GM21515 (cell line): ENCODE measurements at regions not wholly inside any gene's neighbourhood (a gene's known extent, or its start where the extent isn't known, plus 50 kb on each side); places are given as distances from the start of the nearest gene placed in this dataset.
"Not testable (repeated sequence)": the region's sequence is repeated elsewhere in the genome, so short reads cannot be mapped to it uniquely, and the experiment has no call there.

Source experiments
- ATAC-seq: cut with Tn5 transposase; IDR thresholded peaks from one replicate; pipeline ENCODE4 v1.9.1; 2021; ENCODE audit not compliant: unreplicated experiment

DNA sequence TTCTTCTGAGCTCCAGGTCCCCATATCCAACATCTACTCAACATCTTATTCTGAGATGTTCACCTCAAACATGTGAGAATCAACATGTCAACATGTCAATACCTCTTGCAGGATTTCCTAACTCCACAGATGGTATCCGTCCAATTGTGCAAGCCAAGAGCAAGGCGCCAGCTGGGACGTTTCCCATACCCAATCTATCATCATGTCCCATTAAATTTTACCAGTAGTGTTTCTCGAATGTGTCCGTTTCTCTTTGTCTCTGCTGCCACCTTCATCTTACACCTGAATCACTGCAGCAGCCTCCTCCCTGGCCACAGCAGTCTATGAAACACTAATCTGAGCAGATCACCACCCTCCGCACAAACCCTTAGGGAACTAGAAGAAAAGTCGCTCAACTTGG lies 78.0 kb upstream of the RPS6KA2 start:
- no peak for ATAC-seq

DNA sequence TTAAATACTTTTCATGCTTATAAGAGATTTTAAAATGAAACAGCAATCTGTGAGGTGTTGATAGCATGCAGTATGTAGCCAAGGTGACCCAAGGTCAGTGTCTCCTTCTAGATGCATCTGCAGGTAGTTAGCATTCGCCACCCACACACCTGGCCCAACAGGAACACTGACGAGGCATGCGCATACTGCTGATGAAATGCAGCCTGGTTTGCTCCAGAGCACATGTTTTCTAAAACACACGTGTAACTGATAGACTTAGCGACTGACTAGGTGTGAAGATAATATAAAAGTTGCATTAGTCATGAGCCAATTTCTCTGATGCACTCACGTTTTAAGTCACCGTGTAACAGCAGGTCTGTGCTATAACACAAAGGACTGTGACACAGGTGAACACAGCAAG lies 77.1 kb upstream of the RPS6KA2 start:
- ATAC-seq = no peak

DNA sequence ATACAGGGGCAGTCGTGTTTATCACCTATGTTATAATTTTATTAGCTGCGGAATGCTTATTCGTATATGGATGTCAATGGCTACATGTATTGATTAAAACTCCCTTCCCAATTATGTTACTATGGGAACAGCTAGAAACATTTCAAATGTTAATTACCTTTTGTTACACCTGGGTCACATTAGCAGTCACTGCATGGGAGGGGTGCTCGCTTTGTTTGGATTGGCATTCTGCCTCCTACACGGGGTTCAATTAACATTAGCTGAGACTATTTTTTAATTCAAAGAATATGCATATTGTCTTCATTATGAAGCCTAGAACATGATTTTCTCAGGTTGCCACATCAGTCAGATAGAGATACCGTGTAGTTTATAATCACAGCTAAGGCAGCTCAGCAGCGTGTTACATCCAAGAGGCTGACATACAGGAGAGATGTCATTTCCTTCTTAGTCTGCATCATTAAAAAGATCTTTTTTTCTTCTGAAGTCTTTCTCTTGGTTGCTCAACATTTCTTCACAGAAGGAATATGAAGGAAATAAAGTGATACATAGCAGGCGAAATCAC lies 76.2 kb upstream of the RPS6KA2 start:
- no peak for ATAC-seq

DNA sequence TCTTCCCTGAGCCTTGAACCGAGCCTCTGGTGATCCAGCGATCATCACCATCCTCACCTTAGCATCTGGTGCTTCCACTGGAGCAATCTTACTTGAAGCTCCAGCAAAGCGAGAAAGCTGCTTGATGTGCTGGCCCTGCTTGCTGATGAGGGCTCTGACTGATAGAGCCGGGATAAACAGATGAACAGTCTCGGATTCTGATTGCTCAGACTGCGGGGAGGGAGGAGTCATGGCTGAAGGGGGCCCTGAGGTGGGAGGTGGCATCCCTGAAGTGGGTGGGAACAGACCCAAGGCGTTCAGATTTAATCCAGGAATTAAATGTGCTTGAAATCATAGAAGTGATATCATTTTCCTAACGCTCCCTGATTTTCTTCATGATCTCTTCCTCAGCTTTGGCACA lies 74.4 kb upstream of the RPS6KA2 start:
- not testable (repeated sequence) for ATAC-seq

DNA sequence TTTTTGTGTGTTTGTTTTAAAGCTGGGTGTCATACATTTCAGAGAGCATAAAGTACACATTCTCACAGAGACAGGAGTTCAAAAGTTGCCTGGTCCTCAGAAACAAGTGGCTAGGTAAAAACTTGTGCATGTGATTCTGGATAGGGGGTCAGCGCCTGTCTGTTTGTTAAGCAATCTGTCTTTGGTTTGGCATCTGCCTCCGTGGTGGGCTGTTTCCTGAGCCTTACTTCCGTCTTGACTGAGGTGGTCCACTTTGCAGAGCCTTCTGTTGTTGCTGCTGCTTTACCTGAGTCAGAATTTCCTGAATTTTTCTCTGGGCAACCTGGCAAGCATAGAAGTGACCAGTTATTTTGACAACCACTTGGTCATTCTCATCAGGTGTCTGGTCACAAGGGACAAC lies 73.8 kb upstream of the RPS6KA2 start:
- ATAC-seq = not testable (repeated sequence)

DNA sequence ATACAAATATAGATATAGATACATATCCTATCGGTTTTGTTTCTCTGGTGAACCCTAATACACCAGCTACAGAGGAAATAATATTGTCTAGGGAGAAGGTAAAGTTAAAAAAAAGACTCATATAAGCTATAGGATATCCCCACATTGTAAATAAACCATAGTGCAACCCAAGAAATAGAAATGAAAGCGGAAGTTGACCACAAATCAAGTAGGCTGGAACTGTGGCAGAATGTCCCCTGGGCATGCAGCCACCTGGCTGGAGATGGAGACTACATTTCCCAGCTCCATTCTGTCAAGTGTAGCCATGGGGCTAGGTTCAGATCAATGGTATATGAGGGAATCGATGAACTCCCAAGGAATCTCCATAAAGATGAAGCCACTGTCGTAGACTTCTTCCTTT lies 70.1 kb upstream of the RPS6KA2 start:
- no peak for ATAC-seq

DNA sequence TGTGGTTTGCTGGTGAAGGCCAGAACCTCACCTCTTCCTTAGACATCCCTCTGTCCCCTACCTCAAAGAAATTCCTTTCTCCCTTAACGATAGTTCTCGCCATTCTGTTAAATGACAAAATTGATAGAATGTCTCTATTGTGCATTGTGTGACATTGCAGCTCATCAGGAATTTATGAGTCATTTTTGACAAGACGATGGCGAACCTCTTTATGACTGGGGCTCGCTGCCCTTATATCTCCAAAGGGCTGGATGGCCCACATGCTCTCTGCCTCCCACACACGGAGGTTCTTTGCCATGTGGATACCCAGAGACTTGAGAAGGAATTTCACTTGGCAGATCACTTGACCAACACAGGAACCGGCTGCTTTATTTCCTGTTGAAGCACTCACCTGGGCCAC lies 66.8 kb upstream of the RPS6KA2 start:
- ATAC-seq = no peak

DNA sequence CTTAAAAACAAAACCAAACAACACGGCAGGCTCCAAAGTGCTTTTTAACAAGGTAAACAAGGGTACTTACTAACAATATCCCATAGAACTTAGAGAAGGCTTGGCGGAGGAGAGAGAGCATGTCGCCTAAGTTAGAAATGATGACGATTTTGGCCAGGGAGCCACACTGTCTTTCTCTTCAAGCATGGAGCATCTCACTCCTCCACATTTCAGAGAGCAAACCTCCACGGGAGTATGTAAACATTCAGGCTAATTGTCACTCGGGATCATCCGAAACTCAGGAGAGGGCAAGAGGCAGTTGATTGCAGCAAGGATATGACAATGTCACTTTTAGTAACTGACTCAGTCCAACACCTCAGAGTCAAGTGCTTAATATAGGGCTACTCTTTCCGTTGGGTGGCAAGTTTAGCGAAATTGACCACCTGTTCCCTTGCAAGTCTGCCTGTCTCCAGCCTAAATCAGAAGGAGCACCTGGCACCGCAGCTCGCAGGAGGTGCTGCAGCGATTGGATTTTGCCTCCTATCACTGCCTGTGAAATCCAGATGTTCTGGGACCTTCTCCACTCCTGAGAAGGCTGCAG lies 65.8 kb upstream of the RPS6KA2 start:
- no peak for ATAC-seq

DNA sequence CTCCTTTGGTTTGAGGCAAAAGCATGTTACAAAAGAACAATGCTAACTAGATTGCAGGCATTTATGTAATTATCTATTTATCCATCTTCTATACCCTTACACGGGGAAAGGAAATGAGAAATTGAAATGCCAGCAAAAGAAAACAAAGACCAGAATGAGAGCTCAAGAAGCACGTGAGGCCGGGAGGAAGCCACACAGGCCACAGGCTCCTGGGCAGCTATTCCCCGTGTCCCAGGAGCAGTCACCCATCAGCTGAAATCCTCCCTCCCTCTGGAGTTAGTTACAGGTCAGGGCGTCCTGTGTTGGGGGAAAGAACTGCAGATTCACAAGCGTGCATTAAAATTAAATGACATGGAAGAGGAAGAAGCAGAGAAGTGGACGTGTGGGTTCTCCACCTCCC lies 64.7 kb upstream of the RPS6KA2 start:
- no peak for ATAC-seq

DNA sequence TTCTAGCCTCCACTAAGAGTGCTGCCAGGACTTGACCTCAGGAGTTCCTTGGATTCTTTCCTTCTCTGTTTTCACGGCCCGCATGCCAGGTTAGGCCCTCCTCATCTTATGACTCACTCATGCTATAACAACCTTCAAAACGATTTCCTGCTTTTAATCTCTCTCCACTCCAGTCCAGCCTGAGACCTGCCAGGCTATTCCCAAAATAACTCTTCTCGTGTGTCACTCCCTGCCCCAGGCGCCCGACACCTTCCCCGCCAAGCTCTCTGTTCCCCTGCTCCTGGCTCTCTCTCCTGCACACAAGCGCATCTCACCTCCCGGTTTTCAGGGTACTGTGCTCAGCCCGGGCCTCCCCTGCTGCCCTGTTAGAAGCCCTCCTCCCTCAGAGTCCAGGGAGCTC lies 64.1 kb upstream of the RPS6KA2 start:
- ATAC-seq = no peak

DNA sequence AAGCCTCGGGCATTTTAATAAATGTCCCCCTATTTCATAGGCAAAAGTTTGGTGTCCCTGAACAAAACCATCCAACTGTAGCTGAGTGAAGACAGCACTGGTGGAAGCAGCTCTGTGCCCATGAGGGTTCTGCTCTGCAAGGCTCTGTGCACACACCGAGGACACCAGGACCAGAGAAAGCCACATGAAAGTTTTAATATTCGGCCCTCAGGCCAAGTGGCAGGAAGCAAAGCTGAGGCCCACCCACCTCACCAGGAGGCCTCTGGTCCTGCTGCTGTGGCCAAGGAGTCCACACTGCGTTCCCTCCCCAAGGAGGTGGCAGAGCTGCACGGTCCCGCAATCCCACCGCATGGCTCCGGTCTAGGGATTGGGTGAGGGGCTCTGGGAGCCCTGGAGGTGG lies 62.6 kb upstream of the RPS6KA2 start:
- ATAC-seq = no peak

DNA sequence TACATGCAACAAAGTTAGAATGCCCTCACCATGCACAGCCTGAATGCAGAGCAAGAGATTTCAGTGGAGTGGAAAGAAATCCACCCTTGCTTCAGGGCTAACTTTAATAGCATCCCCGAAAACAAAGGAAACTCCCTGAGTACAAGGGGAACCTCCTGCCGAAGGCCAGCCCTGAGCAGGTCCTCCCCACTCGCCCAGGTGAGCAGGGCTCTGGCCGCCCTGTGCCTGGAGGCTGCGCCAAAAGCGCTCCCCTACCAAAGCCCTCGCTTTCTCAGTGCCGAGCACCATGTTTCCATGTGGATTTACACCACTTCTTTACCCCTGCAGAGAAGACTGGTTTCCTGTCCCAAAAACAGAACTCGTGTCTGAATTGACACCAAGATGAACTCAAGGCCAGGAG lies 61.9 kb upstream of the RPS6KA2 start:
- ATAC-seq = no peak

DNA sequence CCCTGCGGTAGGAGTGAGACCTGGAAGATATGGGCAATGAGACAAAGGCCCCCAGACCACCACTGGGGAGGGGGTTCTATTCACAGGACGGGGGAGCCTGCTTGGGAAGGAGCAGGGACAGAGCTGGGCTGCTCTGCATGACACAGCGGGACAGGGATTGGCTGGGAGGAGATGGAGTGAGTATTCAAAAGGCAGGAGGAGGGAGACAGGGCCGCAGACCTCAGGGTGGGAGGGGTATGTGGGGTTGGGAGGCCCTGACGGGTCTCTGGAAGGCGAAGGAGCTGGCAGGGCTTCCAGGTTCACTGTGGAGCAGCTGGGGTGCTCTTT lies 60.8 kb upstream of the RPS6KA2 start:
- ATAC-seq = no peak

DNA sequence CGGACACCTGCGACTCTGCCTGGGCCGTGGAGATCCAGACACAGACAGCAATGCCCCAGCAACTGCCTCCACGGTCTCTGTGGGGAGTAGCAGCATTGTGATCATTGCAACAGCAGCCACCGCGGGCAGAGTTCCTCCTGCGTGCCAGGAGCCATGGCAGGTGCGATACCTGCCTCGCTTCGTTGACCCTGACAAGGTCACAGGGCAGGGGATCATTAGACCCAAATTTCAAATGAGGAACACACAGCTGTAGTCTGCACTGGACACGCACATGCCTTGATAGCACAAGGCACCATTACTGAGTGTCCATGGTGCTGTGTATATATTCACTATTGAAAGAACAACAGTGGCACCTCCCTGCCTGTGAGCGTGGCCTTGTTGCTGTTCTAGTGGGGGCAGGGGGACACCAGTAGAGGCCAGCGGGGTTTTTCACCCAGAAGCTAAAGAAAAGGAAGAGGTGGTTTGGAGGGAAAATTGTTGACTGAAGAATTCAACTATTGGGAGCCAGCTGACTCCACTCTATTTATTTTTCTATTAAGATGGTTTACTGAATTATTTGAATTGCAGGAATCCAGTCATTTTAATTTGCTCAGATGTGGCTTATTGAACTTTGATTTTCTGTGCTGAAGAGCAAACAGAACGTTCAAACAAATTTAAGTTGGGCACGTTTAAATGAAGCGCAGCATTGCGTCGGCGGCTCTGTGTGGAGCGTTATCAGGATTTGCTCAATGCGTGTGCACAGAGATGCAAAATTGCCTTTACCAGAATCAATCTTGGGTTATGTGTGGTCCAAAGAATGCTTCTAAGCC lies 60.2 kb upstream of the RPS6KA2 start:
- no peak for ATAC-seq

DNA sequence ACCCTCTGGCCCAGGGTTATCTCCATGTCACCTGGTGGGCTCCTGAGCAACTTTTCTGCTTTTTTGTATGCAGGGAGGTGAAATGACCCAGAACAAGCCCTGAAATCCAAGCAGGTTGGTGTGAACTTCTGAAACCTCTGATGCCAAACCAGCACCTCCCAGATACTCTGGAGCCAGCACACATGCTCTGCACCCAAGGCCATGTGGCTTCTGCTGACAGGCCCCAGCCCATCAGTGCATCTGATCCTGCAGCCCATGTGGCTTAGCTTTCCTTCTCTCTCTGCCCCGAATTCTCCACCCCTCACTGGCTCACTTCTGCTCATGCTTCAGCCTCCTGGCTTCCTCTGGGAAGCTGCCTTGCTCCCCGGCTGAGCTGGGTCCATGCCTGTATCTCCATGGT lies 59.3 kb upstream of the RPS6KA2 start:
- no peak for ATAC-seq

DNA sequence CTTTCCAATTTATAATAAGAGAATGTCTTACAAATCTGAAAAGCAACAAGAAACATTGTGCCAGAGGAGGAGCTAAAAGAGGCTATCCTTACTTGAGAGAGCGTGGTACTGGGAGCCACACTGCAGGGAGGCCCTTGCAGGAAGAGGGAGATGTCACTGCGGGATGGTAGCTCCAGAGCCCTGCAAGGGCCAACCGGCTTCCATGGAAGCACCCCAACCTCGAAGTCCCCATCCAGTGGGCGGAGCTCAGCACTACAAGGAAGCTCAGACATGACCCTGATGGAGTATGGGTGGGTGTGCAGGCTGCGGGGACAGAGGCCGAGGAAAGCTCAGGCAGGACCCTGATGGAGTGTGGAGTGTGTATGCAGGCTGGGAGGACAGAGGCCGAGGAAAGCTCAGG lies 57.8 kb upstream of the RPS6KA2 start:
- ATAC-seq = no peak

DNA sequence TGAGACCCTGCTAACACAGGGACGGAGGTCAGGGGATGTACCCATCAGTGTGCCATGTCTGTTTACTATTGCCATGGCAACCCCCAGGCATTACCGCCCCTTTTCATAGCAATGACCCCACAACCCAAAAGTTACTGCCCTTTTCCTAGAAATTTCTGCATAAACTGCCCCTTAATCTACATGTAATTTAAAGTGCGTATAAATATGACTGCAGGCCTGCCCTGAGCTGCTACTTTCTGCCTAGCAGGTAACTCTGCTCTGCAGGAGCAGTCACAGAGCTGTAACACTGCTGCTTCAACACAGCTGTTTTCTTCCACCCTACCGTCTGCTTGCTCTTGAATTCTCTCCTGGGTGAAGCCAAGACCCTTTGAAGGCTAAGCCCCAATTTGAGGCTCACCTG lies 57.1 kb upstream of the RPS6KA2 start:
- ATAC-seq = no peak

DNA sequence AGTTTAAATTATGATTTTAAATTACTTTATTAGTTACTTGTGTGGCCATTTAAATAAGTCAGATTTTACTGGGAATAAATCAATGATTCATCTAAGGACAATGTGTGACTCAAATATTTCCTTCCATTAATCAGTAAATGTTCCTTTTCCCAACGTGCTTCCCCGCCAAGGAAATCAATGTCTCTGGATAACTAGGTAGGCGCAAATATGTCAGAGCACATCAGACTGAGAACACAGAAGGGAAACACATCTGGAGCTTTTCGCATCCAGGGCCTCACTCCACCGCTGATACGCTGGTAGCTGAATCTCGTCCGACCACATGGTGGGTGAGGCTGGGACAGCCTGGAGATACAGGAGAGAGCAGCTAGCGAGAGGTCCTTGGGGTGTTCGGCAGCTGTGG lies 56.4 kb upstream of the RPS6KA2 start:
- ATAC-seq = no peak

DNA sequence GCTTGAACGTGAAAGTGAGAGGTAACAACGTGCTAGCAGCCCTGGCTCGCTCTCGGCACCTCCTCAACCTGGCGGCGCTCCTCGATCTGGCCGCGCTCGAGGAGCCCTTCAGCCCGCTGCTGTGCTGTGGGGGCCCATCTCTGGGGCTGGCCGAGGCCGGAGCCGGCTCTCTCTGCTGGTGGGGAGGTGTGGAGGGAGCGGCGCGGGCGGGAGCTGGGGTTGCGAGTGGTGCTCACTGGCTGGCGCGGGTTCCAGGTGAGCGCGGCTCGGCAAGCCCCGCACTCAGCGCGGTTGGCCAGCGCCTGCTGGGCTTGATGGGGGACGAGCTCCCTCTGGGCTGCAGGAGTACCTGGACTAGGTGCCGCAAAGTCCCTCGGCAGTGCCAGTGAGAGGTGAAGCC lies 52.5 kb upstream of the RPS6KA2 start:
- no peak for ATAC-seq

DNA sequence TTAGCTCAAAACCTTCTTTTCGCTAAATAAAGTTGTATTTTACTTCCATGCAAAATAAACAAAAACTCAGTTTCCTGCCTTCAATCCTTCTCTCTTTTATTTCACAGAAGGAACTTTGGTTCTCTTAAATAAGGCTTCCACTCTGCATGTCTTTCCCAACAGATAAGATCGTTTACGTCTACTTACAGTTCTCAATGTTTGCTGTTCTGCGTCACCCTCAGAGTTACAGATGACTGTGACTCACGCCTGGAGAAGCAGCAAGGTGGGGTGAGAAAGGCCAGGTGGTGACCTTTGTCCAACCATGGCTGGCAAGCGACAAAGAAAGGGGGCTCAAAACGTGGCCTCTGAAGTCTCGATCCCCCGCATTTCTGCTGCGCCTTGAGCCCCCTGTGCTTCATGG lies 51.4 kb upstream of the RPS6KA2 start:
- ATAC-seq = no peak

DNA sequence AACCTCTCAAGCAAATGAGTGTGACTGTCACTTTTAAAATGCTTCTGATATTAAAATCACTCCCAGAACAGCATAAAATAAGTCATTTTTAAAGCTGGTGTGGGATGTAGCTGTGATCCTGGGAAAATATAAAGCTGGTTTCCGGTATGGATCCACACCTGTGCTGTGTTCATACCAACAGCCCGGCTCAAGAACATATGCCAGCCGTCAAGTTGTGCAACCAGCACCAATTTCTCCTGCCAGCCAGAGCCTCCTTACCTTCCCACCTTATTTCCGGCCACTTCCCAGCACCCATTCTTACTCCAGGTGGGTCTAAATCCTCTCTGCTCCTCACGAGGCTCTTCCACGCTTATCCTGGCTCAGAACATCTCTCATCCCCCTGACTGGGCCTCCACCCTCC lies 50.9 kb upstream of the RPS6KA2 start:
- no peak for ATAC-seq
